ENCODE measurements at regions not wholly inside any gene's neighbourhood (a gene's known extent, or its start where the extent isn't known, plus 50 kb on each side); places are given as distances from the start of the nearest gene placed in this dataset.
"Not testable (repeated sequence)": the region's sequence is repeated elsewhere in the genome, so short reads cannot be mapped to it uniquely, and the experiment has no call there.

DNA sequence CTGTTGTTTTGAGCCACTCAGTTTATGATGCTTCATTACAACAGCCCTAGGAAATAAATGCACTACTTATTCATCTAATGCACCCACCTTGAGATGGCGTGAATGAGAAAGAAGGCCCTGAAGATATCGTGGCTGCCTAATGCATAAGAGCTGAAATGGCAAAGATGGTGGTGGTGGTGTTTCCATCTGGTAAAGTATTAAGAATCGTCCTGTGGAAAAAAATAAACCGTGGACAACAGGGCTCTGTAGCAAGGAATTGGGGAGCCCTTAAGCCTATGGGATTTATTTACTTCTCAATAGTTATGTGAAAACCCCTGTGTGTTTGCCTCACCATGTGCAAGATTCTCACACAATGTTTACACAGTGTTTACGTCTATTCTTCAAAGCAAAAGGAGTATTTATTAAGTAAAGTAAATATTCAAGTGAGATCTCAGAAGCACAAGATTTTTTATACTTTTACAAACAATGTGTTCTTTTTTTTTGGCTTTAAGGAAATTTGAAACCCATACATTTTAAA lies 1555.2 kb upstream of the FLRT2 start:
- no peaks in the 10 kb centered on the region for H3K4me1 ChIP-seq (ENCODE audit: low read depth, poor library complexity, severe bottlenecking)
- no peaks in the 10 kb centered on the region for H4K20me1 ChIP-seq (ENCODE audit: insufficient read depth)
- H3K36me3 ChIP-seq (ENCODE audit: insufficient read depth), result no peaks in the 10 kb centered on the region
- no peaks in the 10 kb centered on the region for H3K27me3 ChIP-seq (ENCODE audit: insufficient read depth, low read depth)
- TF ChIP-seq, protein P1, sequence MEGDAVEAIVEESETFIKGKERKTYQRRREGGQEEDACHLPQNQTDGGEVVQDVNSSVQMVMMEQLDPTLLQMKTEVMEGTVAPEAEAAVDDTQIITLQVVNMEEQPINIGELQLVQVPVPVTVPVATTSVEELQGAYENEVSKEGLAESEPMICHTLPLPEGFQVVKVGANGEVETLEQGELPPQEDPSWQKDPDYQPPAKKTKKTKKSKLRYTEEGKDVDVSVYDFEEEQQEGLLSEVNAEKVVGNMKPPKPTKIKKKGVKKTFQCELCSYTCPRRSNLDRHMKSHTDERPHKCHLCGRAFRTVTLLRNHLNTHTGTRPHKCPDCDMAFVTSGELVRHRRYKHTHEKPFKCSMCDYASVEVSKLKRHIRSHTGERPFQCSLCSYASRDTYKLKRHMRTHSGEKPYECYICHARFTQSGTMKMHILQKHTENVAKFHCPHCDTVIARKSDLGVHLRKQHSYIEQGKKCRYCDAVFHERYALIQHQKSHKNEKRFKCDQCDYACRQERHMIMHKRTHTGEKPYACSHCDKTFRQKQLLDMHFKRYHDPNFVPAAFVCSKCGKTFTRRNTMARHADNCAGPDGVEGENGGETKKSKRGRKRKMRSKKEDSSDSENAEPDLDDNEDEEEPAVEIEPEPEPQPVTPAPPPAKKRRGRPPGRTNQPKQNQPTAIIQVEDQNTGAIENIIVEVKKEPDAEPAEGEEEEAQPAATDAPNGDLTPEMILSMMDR (conservative IDR thresholded peaks at IDR 0.05; ENCODE audit: low read depth, low read length), result no peak
- no peak overlapping the region for H3K4me2 ChIP-seq
- H3K79me2 ChIP-seq (ENCODE audit: insufficient read depth, low read depth), result no peaks in the 10 kb centered on the region
- H3K27ac ChIP-seq, result no peak overlapping the region
- H3K9ac ChIP-seq, result no peak overlapping the region
- H3K4me3 ChIP-seq (IDR thresholded peaks at IDR 0.05; ENCODE audit: insufficient read depth, low read depth, low read length), result no peak overlapping the region
- H2AFZ ChIP-seq (ENCODE audit: low read depth), result no peak overlapping the region

DNA sequence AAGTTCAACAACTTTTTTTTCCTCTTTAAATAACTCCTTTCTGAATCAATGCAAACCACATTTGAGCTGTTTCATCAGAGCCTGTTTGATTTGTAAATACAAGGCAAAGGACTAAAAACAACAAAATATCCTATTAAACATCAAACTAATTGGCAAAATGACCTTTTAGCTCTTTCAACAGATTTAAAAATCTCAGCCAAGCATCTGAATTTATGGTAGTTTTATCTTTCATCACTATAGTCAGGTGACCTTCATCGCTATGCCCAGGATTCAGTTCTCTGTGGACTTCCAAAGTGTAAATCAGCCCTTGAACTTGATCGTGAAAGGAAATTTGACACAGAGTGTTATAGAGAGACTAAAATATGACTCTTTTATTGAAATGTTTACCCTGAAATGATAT lies 1554.5 kb upstream of the FLRT2 start:
- no peak overlapping the region for H2AFZ ChIP-seq (ENCODE audit: low read depth)
- no peaks in the 10 kb centered on the region for H3K36me3 ChIP-seq (ENCODE audit: insufficient read depth)

DNA sequence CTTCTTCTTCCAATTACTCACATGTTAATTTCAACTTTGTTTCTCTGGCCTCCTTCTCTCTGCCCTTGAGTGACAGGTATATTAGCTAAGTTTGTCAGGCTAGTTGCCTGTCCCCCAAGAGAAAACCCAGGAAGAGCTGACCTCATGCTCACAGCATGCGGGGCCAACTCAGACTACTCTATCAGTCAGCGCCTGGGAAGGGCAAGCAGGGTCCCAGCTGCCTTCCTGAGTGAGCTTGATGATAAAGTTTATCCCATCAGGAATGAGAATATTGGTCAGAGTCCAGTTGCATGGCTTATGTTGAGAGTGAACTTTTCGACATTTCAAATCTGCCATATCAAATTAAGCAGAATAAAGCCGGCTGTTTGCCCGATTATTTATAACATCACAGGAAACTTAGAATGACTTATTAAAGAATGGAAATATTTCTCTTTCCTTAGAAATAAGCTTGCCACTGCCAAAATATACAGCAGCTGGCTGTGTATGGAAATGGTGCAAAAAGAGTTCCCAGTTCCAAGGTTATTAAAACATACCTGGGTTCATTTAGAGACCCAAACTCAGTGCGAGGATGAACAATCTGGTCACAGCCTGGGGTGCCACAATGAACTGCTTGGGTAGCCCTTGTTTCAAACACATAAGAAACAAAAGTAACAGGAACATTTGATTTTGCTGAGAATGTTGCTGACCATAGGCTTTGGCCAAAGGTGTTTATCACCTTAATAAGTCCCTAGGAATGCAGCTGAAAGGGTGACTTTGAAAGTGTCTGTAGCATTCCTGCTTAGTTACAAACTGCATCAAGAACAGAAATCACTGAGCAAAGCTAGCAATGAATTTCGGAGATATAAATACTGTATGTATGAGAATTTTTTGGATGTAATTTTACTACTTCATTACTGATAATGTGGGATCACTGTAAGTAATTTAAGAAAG lies 1553.8 kb upstream of the FLRT2 start:
- Histone ChIP-seq H2AFZ (ENCODE audit: low read depth) (no peak overlapping the region), H4K20me1 (ENCODE audit: insufficient read depth) (no peaks in the 10 kb centered on the region), H3K4me3 (IDR thresholded peaks at IDR 0.05; ENCODE audit: insufficient read depth, low read depth, low read length) (no peak overlapping the region), H3K27me3 (ENCODE audit: insufficient read depth, low read depth) (no peaks in the 10 kb centered on the region), H3K9ac (no peak overlapping the region), H3K27ac (no peak overlapping the region), H3K36me3 (ENCODE audit: insufficient read depth) (no peaks in the 10 kb centered on the region), H3K79me2 (ENCODE audit: insufficient read depth, low read depth) (no peaks in the 10 kb centered on the region), H3K4me1 (ENCODE audit: low read depth, poor library complexity, severe bottlenecking) (no peaks in the 10 kb centered on the region), H3K4me2 (no peak overlapping the region)
- TF ChIP-seq, protein P1 (conservative IDR thresholded peaks at IDR 0.05; ENCODE audit: low read depth, low read length), result no peak

More for the DNA sequence above, 1554.5 kb upstream of the FLRT2 start:
- Histone ChIP-seq H3K27ac (no peak overlapping the region), H3K4me2 (no peak overlapping the region), H3K4me1 (ENCODE audit: low read depth, poor library complexity, severe bottlenecking) (no peaks in the 10 kb centered on the region), H3K9ac (no peak overlapping the region), H3K79me2 (ENCODE audit: insufficient read depth, low read depth) (no peaks in the 10 kb centered on the region), H4K20me1 (ENCODE audit: insufficient read depth) (no peaks in the 10 kb centered on the region), H3K27me3 (ENCODE audit: insufficient read depth, low read depth) (no peaks in the 10 kb centered on the region), H3K4me3 (IDR thresholded peaks at IDR 0.05; ENCODE audit: insufficient read depth, low read depth, low read length) (no peak overlapping the region)
- TF ChIP-seq, protein P1 (conservative IDR thresholded peaks at IDR 0.05; ENCODE audit: low read depth, low read length), result no peak

DNA sequence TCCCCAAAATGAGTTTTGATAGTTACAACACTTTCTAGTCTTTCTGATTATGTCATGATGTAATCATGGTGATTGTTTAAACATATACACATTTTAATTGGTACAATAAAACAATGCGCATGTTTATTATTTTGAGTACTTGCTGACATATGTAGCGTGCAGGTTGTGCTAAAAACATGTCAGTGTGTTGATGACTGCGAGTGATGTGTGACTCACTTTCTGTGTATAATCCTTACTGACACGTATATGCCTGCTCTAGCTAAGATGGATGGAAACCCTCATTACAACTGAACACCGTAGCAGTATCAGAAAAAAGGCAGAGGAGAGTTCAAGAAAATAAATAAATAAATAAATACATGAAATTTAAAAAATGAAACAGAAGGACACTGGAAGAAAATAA lies 1552.4 kb upstream of the FLRT2 start:
- H3K36me3 ChIP-seq (ENCODE audit: insufficient read depth), result no peaks in the 10 kb centered on the region
- H4K20me1 ChIP-seq (ENCODE audit: insufficient read depth), result no peaks in the 10 kb centered on the region
- H3K27ac ChIP-seq, result no peak overlapping the region
- no peak overlapping the region for H3K4me2 ChIP-seq
- H3K9ac ChIP-seq, result no peak overlapping the region
- no peak overlapping the region for H2AFZ ChIP-seq (ENCODE audit: low read depth)
- H3K79me2 ChIP-seq (ENCODE audit: insufficient read depth, low read depth), result no peaks in the 10 kb centered on the region
- H3K4me1 ChIP-seq (ENCODE audit: low read depth, poor library complexity, severe bottlenecking), result no peaks in the 10 kb centered on the region
- no peak overlapping the region for H3K4me3 ChIP-seq (IDR thresholded peaks at IDR 0.05; ENCODE audit: insufficient read depth, low read depth, low read length)
- no peaks in the 10 kb centered on the region for H3K27me3 ChIP-seq (ENCODE audit: insufficient read depth, low read depth)
- TF ChIP-seq, protein P1 (conservative IDR thresholded peaks at IDR 0.05; ENCODE audit: low read depth, low read length), result no peak

DNA sequence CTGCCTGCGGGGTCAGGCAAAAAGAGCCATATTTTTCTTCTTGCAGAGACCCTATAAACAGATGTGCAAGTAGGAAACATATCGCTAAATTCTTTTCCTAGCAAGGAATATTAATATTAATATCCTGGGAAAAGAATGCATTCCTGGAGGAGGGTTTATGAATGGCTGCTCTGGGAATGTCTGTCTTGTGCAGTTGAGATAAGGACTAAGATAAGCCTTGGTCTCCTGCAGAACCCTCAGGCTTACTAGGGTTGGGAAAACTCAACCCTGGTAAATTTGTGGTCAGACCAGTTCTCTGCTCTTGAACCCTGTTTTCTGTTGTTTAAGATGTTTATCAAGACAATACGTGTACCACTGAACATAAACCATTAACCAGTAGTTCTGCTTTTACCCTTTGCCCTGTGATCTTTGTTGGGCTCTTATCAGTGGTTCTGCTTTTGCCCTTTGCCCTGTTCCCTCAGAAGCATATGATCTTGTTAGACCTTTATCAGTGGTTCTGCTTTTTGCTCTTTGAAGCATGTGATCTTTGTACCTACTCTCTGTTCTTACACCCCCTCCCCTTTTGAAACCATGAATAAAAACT lies 1548.2 kb upstream of the FLRT2 start:
- not testable (repeated sequence) for H3K9ac ChIP-seq; H4K20me1 ChIP-seq (ENCODE audit: insufficient read depth); H3K27ac ChIP-seq; H3K4me1 ChIP-seq (ENCODE audit: low read depth, poor library complexity, severe bottlenecking); H2AFZ ChIP-seq (ENCODE audit: low read depth); H3K79me2 ChIP-seq (ENCODE audit: insufficient read depth, low read depth); H3K4me3 ChIP-seq (IDR thresholded peaks at IDR 0.05; ENCODE audit: insufficient read depth, low read depth, low read length); H3K27me3 ChIP-seq (ENCODE audit: insufficient read depth, low read depth); H3K4me2 ChIP-seq; H3K36me3 ChIP-seq (ENCODE audit: insufficient read depth)
